ENCODE measurements at regions not wholly inside any gene's neighbourhood (a gene's known extent, or its start where the extent isn't known, plus 50 kb on each side); places are given as distances from the start of the nearest gene placed in this dataset.

DNA sequence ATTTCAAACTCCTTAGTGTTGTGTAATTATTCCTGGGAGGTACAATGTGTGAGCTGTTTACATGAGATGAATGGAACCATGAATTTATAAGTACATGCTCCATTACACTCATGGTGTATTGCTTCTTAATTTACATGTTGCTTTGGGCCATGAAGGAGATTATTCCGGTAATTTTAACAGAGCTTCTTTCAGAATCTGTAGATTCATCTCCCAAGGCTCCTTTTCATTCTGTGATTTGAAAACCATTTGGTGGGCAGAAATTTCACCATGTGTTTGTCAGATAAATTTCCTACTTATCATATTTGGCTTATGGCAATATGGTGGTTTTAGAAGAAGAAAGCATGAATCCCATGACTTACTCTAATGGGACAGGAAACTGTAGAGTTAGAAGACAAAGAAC lies 421.6 kb upstream of the EYS start:
- TF ChIP-seq, protein P1, sequence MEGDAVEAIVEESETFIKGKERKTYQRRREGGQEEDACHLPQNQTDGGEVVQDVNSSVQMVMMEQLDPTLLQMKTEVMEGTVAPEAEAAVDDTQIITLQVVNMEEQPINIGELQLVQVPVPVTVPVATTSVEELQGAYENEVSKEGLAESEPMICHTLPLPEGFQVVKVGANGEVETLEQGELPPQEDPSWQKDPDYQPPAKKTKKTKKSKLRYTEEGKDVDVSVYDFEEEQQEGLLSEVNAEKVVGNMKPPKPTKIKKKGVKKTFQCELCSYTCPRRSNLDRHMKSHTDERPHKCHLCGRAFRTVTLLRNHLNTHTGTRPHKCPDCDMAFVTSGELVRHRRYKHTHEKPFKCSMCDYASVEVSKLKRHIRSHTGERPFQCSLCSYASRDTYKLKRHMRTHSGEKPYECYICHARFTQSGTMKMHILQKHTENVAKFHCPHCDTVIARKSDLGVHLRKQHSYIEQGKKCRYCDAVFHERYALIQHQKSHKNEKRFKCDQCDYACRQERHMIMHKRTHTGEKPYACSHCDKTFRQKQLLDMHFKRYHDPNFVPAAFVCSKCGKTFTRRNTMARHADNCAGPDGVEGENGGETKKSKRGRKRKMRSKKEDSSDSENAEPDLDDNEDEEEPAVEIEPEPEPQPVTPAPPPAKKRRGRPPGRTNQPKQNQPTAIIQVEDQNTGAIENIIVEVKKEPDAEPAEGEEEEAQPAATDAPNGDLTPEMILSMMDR (IDR thresholded peaks at IDR 0.05) = no peak

- TF ChIP-seq, protein P1 (IDR thresholded peaks at IDR 0.05) = no peak
Observed at GRCh38 chr6:66128243-66128642, 421.2 kb upstream of the EYS start.

DNA sequence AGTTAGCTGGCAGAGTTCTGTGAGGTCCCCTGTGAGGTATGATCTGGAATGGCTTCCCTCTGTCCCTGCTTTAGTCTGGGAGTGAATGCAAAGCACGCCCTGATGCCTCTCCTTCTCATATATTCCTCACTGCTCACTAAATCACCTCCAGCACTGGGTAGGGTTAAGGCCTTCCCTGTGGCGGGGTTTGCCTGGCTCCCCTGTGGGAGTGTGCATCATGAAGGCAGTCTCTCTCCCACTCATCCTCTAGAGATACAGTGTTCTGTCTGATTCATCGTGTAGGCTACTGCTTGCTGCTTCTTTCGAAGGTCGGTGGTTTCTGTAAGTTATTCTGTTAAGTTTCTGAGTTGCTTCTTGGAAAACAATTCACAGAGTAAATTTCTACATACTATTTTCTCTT lies 420.0 kb upstream of the EYS start:
- TF ChIP-seq, protein P1 (IDR thresholded peaks at IDR 0.05) = no peak

DNA sequence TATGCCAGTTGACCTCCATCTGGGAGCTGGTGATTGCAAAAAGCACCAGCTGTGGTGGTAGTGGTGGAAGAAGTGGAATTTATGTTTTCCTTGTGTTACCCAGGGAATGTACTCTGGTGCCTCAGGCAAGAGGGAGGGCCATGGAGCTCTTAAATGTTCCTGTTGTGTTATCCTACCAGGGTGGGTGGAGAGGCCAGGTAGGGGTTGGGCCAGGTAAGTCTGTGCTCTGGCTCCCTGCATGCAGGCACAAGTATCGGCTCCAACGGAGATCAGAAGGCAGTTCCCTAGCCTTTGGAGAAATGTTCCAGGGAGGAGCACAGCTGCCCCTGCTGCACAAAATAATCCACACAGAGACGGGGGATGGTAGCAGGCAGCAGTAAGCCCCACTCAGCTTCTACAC lies 419.3 kb upstream of the EYS start:
- TF ChIP-seq, protein P1 (IDR thresholded peaks at IDR 0.05) = no peak

- TF ChIP-seq, protein P1 (IDR thresholded peaks at IDR 0.05) = no peak
Observed at GRCh38 chr6:66103954-66104353, 396.9 kb upstream of the EYS start.

DNA sequence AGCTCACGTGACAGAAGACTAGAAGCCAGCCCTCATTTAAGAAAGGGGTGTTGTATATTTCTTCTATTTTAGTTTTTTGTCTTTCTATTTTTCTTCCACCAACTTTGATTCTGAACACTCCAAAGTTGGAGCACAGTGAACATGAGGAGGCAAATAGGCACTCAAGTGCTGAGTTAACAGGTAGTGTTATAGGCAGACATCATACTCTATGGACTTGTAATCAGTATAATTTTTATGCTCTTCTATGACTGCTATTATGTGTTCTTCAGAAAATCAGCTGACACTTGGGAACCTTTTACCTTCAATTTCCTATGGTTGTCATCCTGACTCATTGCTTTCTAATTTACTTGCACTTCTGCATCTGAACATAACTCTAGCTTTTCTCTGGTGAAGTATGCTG lies 396.3 kb upstream of the EYS start:
- TF ChIP-seq, protein P1 (IDR thresholded peaks at IDR 0.05) = no peak

DNA sequence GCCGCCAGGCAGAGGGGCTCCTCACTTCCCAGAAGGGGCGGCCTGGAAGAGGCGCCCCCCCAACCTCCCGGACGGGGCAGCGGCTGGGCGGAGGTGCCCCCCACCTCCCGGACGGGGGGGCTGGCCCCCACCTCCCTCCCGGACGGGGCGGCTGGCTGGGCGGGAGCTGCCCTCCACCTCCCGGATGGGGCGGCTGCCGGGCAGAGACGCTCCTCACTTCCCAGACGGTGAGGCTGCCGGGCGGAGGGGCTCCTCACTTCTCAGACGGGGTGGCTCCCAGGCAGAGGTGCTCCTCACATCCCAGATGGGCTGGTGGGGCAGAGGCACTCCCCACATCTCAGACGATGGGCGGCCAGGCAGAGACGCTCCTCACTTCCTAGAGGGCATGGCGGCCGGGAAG lies 389.7 kb upstream of the EYS start:
- TF ChIP-seq, protein P1 (IDR thresholded peaks at IDR 0.05) = no peak

- TF ChIP-seq, protein P1 (IDR thresholded peaks at IDR 0.05) = no peak
Observed at GRCh38 chr6:66094615-66095014, 387.6 kb upstream of the EYS start.

Measured in LNCAP (cell line).